ENCODE measurements at regions not wholly inside any gene's neighbourhood (a gene's known extent, or its start where the extent isn't known, plus 50 kb on each side); places are given as distances from the start of the nearest gene placed in this dataset.

GRCh38 chr2:240278661-240279060, 138.2 kb upstream of the OTOS start:
- no peak for TF ChIP-seq CTCF (IDR thresholded peaks at IDR 0.05; ENCODE audit: poor library complexity)
- TF ChIP-seq EZH2 (IDR thresholded peaks at IDR 0.05; ENCODE audit: borderline replicate concordance), result no peak
- TF ChIP-seq EZH2phosphoT487 (IDR thresholded peaks at IDR 0.05; ENCODE audit: low read depth, severe bottlenecking, unreplicated experiment), result no peak
